GM10266 (cell line): ENCODE measurements at regions not wholly inside any gene's neighbourhood (a gene's known extent, or its start where the extent isn't known, plus 50 kb on each side); places are given as distances from the start of the nearest gene placed in this dataset.
"Not testable (repeated sequence)": the region's sequence is repeated elsewhere in the genome, so short reads cannot be mapped to it uniquely, and the experiment has no call there.

Experiments used
- DNase-seq: peaks from one replicate; pipeline ENCODE4 v3.0.0; 2012; ENCODE audit errors: extremely low spot score
- CTCF ChIP-seq: IDR thresholded peaks from 2 replicates; pipeline ENCODE4 v1.5.1; 2012; ENCODE audit warnings: mild to moderate bottlenecking, low read depth; ENCODE audit not compliant: control insufficient read depth, insufficient read depth; ENCODE audit errors: missing control alignments

GRCh38 chr7:16266877-16267276, 154.5 kb downstream of the CRPPA start:
- TF ChIP-seq CTCF, result no peak
- no peak for DNase-seq

GRCh38 chr7:16266470-16266869, 154.9 kb downstream of the CRPPA start:
- not testable (repeated sequence) for DNase-seq

GRCh38 chr7:16265863-16266458, 155.4 kb downstream of the CRPPA start:
- no peak for DNase-seq
- TF ChIP-seq CTCF, result no peak

- no peak for TF ChIP-seq CTCF
- no peak for DNase-seq
These were observed 156.2 kb downstream of the CRPPA start for GRCh38 chr7:16264823-16265804.

GRCh38 chr7:16264036-16264819, 157.1 kb downstream of the CRPPA start:
- TF ChIP-seq CTCF, result no peak
- no peak for DNase-seq

GRCh38 chr7:16263377-16263776, 158.0 kb downstream of the CRPPA start:
- DNase-seq, result not testable (repeated sequence)

- no peak for DNase-seq
- TF ChIP-seq CTCF, result no peak
These were observed 159.7 kb downstream of the CRPPA start for GRCh38 chr7:16261654-16262053.

GRCh38 chr7:16261100-16261499, 160.2 kb downstream of the CRPPA start:
- DNase-seq, result no peak
- TF ChIP-seq CTCF, result no peak
